Epithelial cell of esophagus (primary cell): ENCODE measurements at regions not wholly inside any gene's neighbourhood (a gene's known extent, or its start where the extent isn't known, plus 50 kb on each side); places are given as distances from the start of the nearest gene placed in this dataset.

ENCODE experiments used
- DNase-seq: peaks from one replicate; pipeline ENCODE4 v3.0.0; 2010; ENCODE audit warnings: low read depth
- H3K4me3 ChIP-seq: 2 replicates; pipeline ENCODE4 v1.5.1; 2011; ENCODE audit warnings: mild to moderate bottlenecking, low read length, control low read depth
- TF ChIP-seq, protein P1 (sequence below): IDR thresholded peaks from 2 replicates; pipeline ENCODE4 v1.5.1; 2011; ENCODE audit warnings: low read depth, mild to moderate bottlenecking, low read length, control low read depth, inconsistent platforms; ENCODE audit not compliant: insufficient read depth; ENCODE audit errors: missing control alignments

DNA sequence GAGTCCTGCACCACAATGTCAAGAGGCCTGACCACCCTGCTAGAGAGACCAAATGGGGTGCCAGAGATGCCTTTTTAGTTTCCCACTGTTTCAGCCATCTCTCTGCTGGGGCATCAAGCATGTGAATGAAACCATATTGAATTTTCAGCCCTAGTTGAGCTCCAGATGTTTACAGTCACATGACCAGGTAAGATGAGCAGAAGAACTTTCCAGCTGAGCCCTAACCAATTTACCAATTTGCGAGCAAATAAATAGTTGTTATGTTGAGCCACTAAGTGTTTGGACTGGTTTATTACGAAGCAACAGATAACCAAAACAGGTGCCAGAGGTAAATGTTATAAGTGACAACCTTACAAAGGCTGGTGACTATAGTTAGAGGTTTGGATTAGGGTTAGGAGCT, 209.1 kb upstream of the CCL2 start:
- TF ChIP-seq, protein P1, sequence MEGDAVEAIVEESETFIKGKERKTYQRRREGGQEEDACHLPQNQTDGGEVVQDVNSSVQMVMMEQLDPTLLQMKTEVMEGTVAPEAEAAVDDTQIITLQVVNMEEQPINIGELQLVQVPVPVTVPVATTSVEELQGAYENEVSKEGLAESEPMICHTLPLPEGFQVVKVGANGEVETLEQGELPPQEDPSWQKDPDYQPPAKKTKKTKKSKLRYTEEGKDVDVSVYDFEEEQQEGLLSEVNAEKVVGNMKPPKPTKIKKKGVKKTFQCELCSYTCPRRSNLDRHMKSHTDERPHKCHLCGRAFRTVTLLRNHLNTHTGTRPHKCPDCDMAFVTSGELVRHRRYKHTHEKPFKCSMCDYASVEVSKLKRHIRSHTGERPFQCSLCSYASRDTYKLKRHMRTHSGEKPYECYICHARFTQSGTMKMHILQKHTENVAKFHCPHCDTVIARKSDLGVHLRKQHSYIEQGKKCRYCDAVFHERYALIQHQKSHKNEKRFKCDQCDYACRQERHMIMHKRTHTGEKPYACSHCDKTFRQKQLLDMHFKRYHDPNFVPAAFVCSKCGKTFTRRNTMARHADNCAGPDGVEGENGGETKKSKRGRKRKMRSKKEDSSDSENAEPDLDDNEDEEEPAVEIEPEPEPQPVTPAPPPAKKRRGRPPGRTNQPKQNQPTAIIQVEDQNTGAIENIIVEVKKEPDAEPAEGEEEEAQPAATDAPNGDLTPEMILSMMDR = no peak
- H3K4me3 ChIP-seq = no peak overlapping the region
- no peak for DNase-seq

DNA sequence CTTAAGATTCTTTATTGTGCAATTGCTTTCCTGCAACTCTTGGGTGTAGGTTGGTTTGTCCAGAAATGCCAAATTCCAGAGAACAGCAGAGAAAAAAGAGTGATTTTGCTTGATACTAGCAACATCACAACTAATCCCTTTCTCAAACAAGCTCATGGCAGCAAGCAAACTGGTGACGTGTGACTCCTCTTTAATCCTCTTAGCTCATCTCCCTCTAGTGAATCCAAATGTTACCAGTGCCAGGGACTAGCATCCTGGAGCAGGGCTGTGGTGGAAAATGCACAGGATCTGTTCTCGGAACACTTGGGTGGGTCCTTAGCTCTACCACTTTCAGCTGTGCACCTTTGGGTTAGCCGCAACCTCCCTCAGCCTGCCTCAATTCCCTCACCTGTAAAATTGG, 204.0 kb upstream of the CCL2 start:
- no peak for DNase-seq
- TF ChIP-seq, protein P1 = no peak
- no peak overlapping the region for H3K4me3 ChIP-seq

DNA sequence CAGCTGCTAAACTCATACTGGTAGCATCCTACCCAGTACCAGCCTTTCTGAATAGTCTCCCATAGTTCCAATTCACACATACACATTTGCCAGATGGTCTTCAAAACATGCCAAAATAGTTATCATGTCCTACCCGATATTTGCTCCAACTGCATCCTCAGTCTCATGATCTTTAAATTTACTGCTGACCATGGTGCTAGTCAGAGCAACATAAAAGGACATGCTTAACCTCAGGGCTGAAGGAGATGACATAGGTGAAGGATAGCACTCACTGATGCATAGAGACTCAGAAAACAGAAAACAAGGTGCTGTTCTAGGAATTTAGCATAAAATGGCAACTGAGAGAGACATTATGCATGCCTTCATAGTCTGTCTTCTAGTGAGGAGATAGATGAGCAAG, 200.6 kb upstream of the CCL2 start:
- H3K4me3 ChIP-seq = no peak overlapping the region
- TF ChIP-seq, protein P1 = no peak
- no peak for DNase-seq

DNA sequence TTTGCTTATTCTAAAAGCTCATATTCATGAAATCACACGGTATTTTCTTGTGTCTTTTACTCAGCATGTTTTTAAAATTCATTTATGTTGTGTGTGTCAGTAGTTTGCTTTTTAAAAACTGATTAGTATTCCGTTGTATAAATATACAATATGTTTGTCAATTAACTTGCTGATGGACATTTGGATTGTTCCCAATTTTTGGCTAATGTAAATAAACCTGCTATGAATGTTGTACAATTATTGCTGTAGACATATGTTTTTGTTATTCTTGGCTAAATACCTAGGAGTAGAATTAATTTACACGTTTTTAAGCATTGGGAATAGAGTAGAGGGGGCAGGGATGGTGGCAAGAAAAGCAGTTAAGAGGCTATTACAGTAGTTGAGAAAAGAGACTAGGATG, 199.5 kb upstream of the CCL2 start:
- H3K4me3 ChIP-seq = no peak overlapping the region
- no peak for DNase-seq
- TF ChIP-seq, protein P1 = no peak

DNA sequence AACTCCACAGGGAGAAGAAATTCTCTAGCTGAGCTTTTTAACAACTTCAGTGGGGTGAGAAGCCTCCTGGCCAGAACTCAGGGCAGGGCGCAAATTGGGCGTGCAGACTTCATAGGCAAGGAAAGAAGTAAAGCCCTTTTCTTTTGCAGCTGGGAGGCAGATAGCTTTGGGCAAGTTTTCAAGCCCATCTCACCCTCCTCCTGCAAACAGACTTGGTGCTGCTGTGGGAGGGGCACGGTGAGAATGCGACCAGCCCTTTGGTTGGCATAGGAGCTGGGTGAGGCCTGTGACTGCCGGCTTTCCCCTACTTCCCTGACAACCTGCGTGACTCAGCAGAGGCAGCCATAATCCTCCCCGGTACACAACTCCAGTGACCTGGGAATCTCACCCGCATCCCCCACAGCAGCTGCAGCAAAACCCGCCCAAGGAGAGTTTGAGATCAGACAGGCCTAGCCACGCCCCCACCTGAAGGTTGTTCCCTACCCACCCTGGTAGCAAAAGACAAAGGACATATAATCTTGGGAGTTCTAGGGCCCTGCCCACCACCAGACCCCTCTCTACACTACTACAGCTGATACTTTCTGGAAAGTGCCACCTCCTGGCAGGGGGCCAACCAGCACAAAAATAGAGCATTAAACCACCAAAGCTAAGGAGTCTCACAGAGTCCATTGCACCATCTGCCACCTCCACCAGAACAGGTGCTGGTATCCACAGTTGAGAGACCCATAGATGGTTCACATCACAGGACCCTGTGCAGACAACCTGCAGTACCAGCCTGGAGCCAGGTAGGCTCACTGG, 195.5 kb upstream of the CCL2 start:
- no peak overlapping the region for H3K4me3 ChIP-seq
- DNase-seq = no peak
- TF ChIP-seq, protein P1 = no peak

DNA sequence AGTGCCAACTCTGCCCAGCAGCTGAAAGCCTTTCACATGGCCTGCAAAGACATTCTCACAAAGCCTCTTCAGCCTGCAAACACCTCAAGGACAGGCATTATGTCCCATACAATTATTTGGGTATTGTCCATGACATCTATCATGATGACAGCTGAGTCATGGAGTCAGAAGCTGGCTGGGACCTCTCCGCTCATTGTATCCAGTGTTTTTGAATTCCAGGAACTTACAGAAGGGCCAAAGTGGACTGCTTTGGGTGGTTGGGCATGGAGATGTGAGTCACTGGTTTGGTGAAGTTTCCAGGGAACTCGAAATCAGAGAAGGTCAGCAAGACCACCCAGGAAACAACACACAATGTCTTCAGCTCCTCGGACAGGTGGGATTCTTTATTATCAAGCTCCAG, 188.6 kb upstream of the CCL2 start:
- TF ChIP-seq, protein P1 = no peak
- no peak overlapping the region for H3K4me3 ChIP-seq
- no peak for DNase-seq

DNA sequence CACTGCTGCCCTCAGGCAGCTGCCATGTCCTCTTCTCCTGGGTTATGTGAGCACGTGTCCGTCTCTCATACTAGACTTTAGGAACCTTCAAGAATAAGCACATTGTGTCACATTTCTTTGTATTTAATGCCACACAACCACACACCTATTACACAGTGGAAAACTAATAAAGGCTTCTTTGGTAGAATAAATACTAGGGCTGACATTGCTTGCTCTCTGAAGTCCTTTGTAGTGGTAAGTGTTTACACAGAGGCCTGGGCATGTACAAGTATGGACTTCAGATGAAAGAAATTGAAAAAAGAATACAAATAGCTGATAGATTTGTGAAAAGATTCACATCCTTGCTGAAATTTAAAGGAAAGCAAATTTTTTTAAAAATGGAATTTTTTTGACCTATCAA, 188.1 kb upstream of the CCL2 start:
- TF ChIP-seq, protein P1 = no peak
- H3K4me3 ChIP-seq = no peak overlapping the region
- no peak for DNase-seq
